Daoy (cell line): ENCODE measurements at regions not wholly inside any gene's neighbourhood (a gene's known extent, or its start where the extent isn't known, plus 50 kb on each side); places are given as distances from the start of the nearest gene placed in this dataset.

Source experiments
- DNase-seq: peaks from one replicate; pipeline ENCODE4 v3.0.0-alpha.2; 2015; ENCODE audit warnings: low read depth

- no peak for DNase-seq
Observed at GRCh38 chr4:163762741-163763140, 268.3 kb downstream of the TMA16 start.

- no peak for DNase-seq
Observed at GRCh38 chr4:163764569-163764968, 270.1 kb downstream of the TMA16 start.

GRCh38 chr4:163768014-163768413, 273.5 kb downstream of the TMA16 start:
- DNase-seq, result no peak

GRCh38 chr4:163772238-163772637, 277.7 kb downstream of the TMA16 start:
- DNase-seq, result no peak

- DNase-seq, result no peak
Observed at GRCh38 chr4:163773940-163774339, 279.4 kb downstream of the TMA16 start.

GRCh38 chr4:163776957-163777356, 282.5 kb downstream of the TMA16 start:
- no peak for DNase-seq

- no peak for DNase-seq
Observed at GRCh38 chr4:163781726-163782125, 287.2 kb downstream of the TMA16 start.

GRCh38 chr4:163790231-163790630, 295.7 kb downstream of the TMA16 start:
- DNase-seq, result no peak

GRCh38 chr4:163795885-163796284, 301.4 kb downstream of the TMA16 start:
- DNase-seq, result no peak

- DNase-seq, result no peak
Observed at GRCh38 chr4:163804001-163804400, 309.5 kb downstream of the TMA16 start.

GRCh38 chr4:163806653-163807052, 312.2 kb downstream of the TMA16 start:
- DNase-seq, result no peak

GRCh38 chr4:163808011-163808410, 313.5 kb downstream of the TMA16 start:
- DNase-seq, result no peak

GRCh38 chr4:163810755-163811154, 316.3 kb downstream of the TMA16 start:
- no peak for DNase-seq

- no peak for DNase-seq
Observed at GRCh38 chr4:163815776-163816175, 321.3 kb downstream of the TMA16 start.

- no peak for DNase-seq
Observed at GRCh38 chr4:163816494-163816893, 322.0 kb downstream of the TMA16 start.

GRCh38 chr4:163818673-163819072, 324.2 kb downstream of the TMA16 start:
- DNase-seq, result no peak

- no peak for DNase-seq
Observed at GRCh38 chr4:163833669-163834068, 339.2 kb downstream of the TMA16 start.

- no peak for DNase-seq
Observed at GRCh38 chr4:163846008-163846407, 351.5 kb downstream of the TMA16 start.

- no peak for DNase-seq
Observed at GRCh38 chr4:163852246-163852645, 357.8 kb downstream of the TMA16 start.

GRCh38 chr4:163857903-163858302, 363.4 kb downstream of the TMA16 start:
- DNase-seq, result no peak

GRCh38 chr4:163858515-163858914, 364.0 kb downstream of the TMA16 start:
- no peak for DNase-seq

- no peak for DNase-seq
Observed at GRCh38 chr4:163863082-163863481, 368.6 kb downstream of the TMA16 start.

- no peak for DNase-seq
Observed at GRCh38 chr4:163865010-163865409, 370.5 kb downstream of the TMA16 start.

- peak; percentile 37 for DNase-seq
Observed at GRCh38 chr4:163866728-163867315, 372.3 kb downstream of the TMA16 start.
